ENCODE measurements at regions not wholly inside any gene's neighbourhood (a gene's known extent, or its start where the extent isn't known, plus 50 kb on each side); places are given as distances from the start of the nearest gene placed in this dataset.

DNA sequence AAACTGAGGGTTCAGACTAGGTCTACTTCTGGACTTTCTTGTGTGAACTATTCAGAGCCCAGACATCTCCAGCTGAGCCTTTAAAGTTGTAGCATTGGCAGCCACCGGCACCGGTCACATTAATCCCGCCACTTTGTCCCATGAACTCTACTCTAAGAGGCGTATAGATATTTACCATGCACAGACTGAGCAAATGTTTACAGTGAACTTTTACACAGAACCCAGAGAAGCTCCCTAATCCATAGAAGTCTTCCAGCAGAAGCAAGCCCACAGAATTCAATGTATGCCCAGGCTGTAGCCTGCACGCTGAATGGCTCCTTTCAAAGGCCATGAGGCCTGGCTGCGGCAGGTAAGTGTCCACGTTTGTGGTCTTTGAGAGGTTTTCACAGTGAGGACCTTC lies 466.9 kb downstream of the ENC1 start:
- H3K4me3 Mint-ChIP-seq: no peak overlapping the region
- Histone ChIP-seq H3K4me3 (ENCODE audit: low read length) (no peak overlapping the region), H3K36me3 (ENCODE audit: control insufficient read depth in 2 of 3, insufficient read depth in 3 of 3, low read length in 3 of 3) (no peaks in the 10 kb centered on the region), H3K9me3 (ENCODE audit: control insufficient read depth in 2 of 3, low read length in 3 of 3) (no peaks in the 10 kb centered on the region), H3K27ac (ENCODE audit: low read depth, low read length) (no peak overlapping the region), H3K4me1 (ENCODE audit: control insufficient read depth in 2 of 2, insufficient read depth in 2 of 2, low read length in 2 of 2) (no peaks in the 10 kb centered on the region), H3K27me3 (ENCODE audit: control insufficient read depth in 2 of 2, insufficient read depth in 2 of 2, low read length in 2 of 2) (no peaks in the 10 kb centered on the region)
- H3K27ac Mint-ChIP-seq: no peak overlapping the region
- no peaks in the 10 kb centered on the region for H3K9me3 Mint-ChIP-seq
- ATAC-seq (no peak), DNase-seq (no peak)
- H3K4me1 Mint-ChIP-seq: no peaks in the 10 kb centered on the region
- peaks cover 0 to 3% (median 0%) of the 10 kb centered on the region in 5 donors for H3K36me3 Mint-ChIP-seq
- intact Hi-C loops (cut with micrococcal nuclease): no loop called here
- CTCF ChIA-PET: no interaction called here
- POLR2A ChIA-PET: no interaction called here
- peaks cover 3 to 21% (median 20%) of the 10 kb centered on the region in 5 donors for H3K27me3 Mint-ChIP-seq

DNA sequence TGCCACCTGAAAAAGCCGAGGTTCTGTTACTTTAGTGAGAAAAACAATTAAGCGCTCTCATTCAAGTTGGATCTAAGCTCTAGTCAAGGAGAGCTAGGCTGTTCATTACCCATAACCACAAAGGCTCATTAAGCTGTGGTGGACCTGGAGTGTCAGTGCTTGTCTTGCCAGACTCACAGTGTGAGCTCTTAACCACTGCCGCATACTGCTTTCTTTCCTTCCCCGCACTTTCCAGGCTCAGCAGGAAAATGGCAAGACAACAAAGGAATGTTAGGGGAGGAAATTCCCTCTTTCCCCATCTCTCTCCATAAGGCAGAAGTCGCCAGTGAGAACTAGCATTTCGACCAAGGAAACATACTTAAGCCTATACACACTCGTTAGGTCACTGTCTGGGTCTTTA lies 467.3 kb downstream of the ENC1 start:
- H3K9me3 Mint-ChIP-seq: no peaks in the 10 kb centered on the region
- ChIA-PET CTCF (no interaction called here), POLR2A (no interaction called here)
- Histone ChIP-seq H3K36me3 (ENCODE audit: control insufficient read depth in 2 of 3, insufficient read depth in 3 of 3, low read length in 3 of 3) (no peaks in the 10 kb centered on the region), H3K4me3 (ENCODE audit: low read length) (no peak overlapping the region), H3K27me3 (ENCODE audit: control insufficient read depth in 2 of 2, insufficient read depth in 2 of 2, low read length in 2 of 2) (no peaks in the 10 kb centered on the region), H3K27ac (ENCODE audit: low read depth, low read length) (no peak overlapping the region), H3K9me3 (ENCODE audit: control insufficient read depth in 2 of 3, low read length in 3 of 3) (no peaks in the 10 kb centered on the region), H3K4me1 (ENCODE audit: control insufficient read depth in 2 of 2, insufficient read depth in 2 of 2, low read length in 2 of 2) (no peaks in the 10 kb centered on the region)
- peaks cover 3 to 25% (median 20%) of the 10 kb centered on the region in 5 donors for H3K27me3 Mint-ChIP-seq
- no peak overlapping the region for H3K4me3 Mint-ChIP-seq
- intact Hi-C loops (cut with micrococcal nuclease): no loop called here
- no peak for DNase-seq
- H3K36me3 Mint-ChIP-seq: peaks cover 0 to 3% (median 0%) of the 10 kb centered on the region in 5 donors
- H3K4me1 Mint-ChIP-seq: no peaks in the 10 kb centered on the region
- ATAC-seq: no peak
- no peak overlapping the region for H3K27ac Mint-ChIP-seq

DNA sequence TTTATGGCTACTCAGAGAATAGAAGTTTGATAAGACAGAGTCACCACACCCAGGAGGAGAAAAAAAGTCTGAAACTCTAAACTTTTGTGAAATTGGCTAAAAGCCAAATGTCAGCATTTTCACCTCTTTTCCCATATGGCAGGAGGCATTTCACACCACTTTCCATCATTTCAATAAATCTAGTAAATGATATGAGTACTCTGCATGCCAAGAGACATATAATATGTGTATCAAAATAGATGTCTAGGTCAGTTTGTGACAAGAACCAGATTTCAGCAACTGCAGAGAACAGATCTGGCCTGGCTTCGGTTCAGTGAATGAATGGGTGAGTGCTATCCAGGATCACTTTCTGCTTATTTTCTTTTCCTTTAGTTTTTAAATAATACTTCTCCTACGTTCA lies 470.8 kb downstream of the ENC1 start:
- Histone ChIP-seq H3K36me3 (ENCODE audit: control insufficient read depth in 2 of 3, insufficient read depth in 3 of 3, low read length in 3 of 3) (no peaks in the 10 kb centered on the region), H3K27me3 (ENCODE audit: control insufficient read depth in 2 of 2, insufficient read depth in 2 of 2, low read length in 2 of 2) (no peaks in the 10 kb centered on the region), H3K9me3 (ENCODE audit: control insufficient read depth in 2 of 3, low read length in 3 of 3) (no peaks in the 10 kb centered on the region), H3K4me3 (ENCODE audit: low read length) (no peak overlapping the region), H3K27ac (ENCODE audit: low read depth, low read length) (no peak overlapping the region), H3K4me1 (ENCODE audit: control insufficient read depth in 2 of 2, insufficient read depth in 2 of 2, low read length in 2 of 2) (no peaks in the 10 kb centered on the region)
- no peaks in the 10 kb centered on the region for H3K4me1 Mint-ChIP-seq
- H3K27me3 Mint-ChIP-seq: peaks cover 2 to 15% (median 9%) of the 10 kb centered on the region in 5 donors
- intact Hi-C loops (cut with micrococcal nuclease): no loop called here
- no peak overlapping the region for H3K27ac Mint-ChIP-seq
- ATAC-seq (no peak), DNase-seq (no peak)
- ChIA-PET POLR2A (no interaction called here), CTCF (no interaction called here)
- H3K9me3 Mint-ChIP-seq: no peaks in the 10 kb centered on the region
- H3K4me3 Mint-ChIP-seq: no peak overlapping the region
- peaks cover 0 to 3% (median 0%) of the 10 kb centered on the region in 5 donors for H3K36me3 Mint-ChIP-seq

DNA sequence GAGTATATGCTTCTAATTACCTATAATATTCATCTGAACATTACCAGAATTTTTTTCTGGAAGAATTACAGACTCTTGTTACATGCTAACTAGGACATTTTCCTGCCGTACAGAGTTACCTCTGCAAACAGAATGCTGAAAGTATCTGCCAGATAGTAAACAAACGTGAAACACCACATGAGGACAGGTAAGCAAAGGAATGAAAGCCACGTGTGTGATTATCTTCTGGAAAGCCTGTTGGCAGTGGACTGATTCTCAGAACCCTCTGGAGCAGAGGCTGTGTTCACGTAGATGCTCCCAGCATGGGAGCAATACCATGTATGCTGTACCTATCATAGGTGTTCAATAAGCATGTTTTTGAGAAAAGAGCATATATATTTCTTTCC lies 472.6 kb downstream of the ENC1 start:
- Mint-ChIP-seq H3K36me3 (peaks cover 0 to 3% (median 0%) of the 10 kb centered on the region in 5 donors), H3K4me1 (no peaks in the 10 kb centered on the region), H3K27ac (no peak overlapping the region), H3K27me3 (peaks cover 2 to 14% (median 6%) of the 10 kb centered on the region in 5 donors), H3K4me3 (no peak overlapping the region), H3K9me3 (no peaks in the 10 kb centered on the region)
- intact Hi-C loops (cut with micrococcal nuclease): no loop called here
- ChIA-PET CTCF (no interaction called here), POLR2A (no interaction called here)
- Histone ChIP-seq H3K9me3 (ENCODE audit: control insufficient read depth in 2 of 3, low read length in 3 of 3) (no peaks in the 10 kb centered on the region), H3K4me3 (ENCODE audit: low read length) (no peak overlapping the region), H3K4me1 (ENCODE audit: control insufficient read depth in 2 of 2, insufficient read depth in 2 of 2, low read length in 2 of 2) (no peaks in the 10 kb centered on the region), H3K36me3 (ENCODE audit: control insufficient read depth in 2 of 3, insufficient read depth in 3 of 3, low read length in 3 of 3) (no peaks in the 10 kb centered on the region), H3K27me3 (ENCODE audit: control insufficient read depth in 2 of 2, insufficient read depth in 2 of 2, low read length in 2 of 2) (no peaks in the 10 kb centered on the region), H3K27ac (ENCODE audit: low read depth, low read length) (no peak overlapping the region)
- ATAC-seq: no peak
- no peak for DNase-seq

DNA sequence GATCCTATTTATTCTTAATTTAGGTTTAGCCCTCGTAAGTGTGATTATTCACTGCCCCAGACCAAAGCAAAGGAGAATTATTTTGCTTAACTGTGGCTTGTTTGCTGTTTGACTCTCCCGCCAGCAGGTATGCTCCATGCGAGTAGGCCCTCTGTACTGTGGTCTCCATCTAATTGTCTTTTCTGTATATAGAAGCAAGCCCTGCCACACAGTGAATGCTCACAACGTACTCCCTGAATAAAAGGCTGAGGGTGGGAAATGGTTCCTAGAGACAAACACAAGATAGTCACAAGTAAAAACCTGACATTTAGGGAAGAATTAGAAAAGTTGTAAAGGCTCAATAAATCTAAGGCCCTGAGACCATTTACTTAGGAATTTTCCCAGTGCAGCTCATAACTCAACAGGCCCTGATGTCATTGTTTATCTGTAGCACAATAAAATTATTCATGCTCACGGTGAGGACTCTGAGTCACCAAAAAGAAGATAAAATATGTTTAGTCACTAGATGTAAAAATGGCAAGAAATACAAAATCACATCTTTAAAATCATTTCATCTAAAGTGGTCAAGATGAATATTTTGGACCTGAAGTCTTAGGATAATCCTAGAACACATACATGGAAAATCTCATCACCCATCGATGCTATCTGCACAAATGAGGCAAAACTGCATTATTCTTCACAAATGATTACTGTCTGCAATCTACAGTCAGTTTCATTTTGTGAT lies 473.2 kb downstream of the ENC1 start:
- Histone ChIP-seq H3K9me3 (ENCODE audit: control insufficient read depth in 2 of 3, low read length in 3 of 3) (no peaks in the 10 kb centered on the region), H3K4me3 (ENCODE audit: low read length) (no peak overlapping the region), H3K27ac (ENCODE audit: low read depth, low read length) (no peak overlapping the region), H3K36me3 (ENCODE audit: control insufficient read depth in 2 of 3, insufficient read depth in 3 of 3, low read length in 3 of 3) (no peaks in the 10 kb centered on the region), H3K27me3 (ENCODE audit: control insufficient read depth in 2 of 2, insufficient read depth in 2 of 2, low read length in 2 of 2) (no peaks in the 10 kb centered on the region), H3K4me1 (ENCODE audit: control insufficient read depth in 2 of 2, insufficient read depth in 2 of 2, low read length in 2 of 2) (no peaks in the 10 kb centered on the region)
- H3K27ac Mint-ChIP-seq: no peak overlapping the region
- H3K4me3 Mint-ChIP-seq: no peak overlapping the region
- no peaks in the 10 kb centered on the region for H3K9me3 Mint-ChIP-seq
- ATAC-seq (no peak), DNase-seq (no peak)
- H3K4me1 Mint-ChIP-seq: no peaks in the 10 kb centered on the region
- intact Hi-C loops (cut with micrococcal nuclease): no loop called here
- CTCF ChIA-PET: no interaction called here
- peaks cover 1 to 14% (median 4%) of the 10 kb centered on the region in 5 donors for H3K27me3 Mint-ChIP-seq
- POLR2A ChIA-PET: no interaction called here
- peaks cover 0 to 3% (median 0%) of the 10 kb centered on the region in 5 donors for H3K36me3 Mint-ChIP-seq

DNA sequence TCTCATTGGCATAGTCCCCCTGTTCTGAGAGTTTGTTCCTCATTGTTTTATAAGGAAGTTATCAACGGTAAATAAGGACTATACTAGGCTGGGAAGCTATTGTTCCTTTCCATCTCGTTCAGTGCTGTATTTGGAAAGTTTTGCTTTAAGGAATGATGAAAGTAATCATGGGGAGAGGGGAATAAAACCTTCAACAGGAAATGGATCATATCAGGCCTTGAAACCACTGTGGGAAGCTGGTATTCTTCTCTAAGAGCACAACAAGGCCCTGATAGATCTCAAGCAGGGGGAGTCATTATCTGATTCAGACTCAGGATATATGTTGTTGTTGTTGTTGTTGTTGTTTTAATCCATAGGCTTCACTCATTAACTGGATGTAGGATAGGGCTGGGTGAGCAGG lies 474.5 kb downstream of the ENC1 start:
- no peaks in the 10 kb centered on the region for H3K27me3 ChIP-seq (ENCODE audit: control insufficient read depth in 2 of 2, insufficient read depth in 2 of 2, low read length in 2 of 2)
- no peak overlapping the region for H3K4me3 ChIP-seq (ENCODE audit: low read length)
- no peak overlapping the region for H3K27ac Mint-ChIP-seq
- peaks cover 0 to 14% (median 4%) of the 10 kb centered on the region in 5 donors for H3K27me3 Mint-ChIP-seq
- H3K9me3 ChIP-seq (ENCODE audit: control insufficient read depth in 2 of 3, low read length in 3 of 3): no peaks in the 10 kb centered on the region
- H3K4me1 ChIP-seq (ENCODE audit: control insufficient read depth in 2 of 2, insufficient read depth in 2 of 2, low read length in 2 of 2): no peaks in the 10 kb centered on the region
- ChIA-PET CTCF (no interaction called here), POLR2A (no interaction called here)
- no peak for ATAC-seq
- peaks cover 0 to 3% (median 0%) of the 10 kb centered on the region in 5 donors for H3K36me3 Mint-ChIP-seq
- H3K9me3 Mint-ChIP-seq: no peaks in the 10 kb centered on the region
- H3K27ac ChIP-seq (ENCODE audit: low read depth, low read length): no peak overlapping the region
- no peak overlapping the region for H3K4me3 Mint-ChIP-seq
- intact Hi-C loops (cut with micrococcal nuclease): no loop called here
- no peaks in the 10 kb centered on the region for H3K4me1 Mint-ChIP-seq
- H3K36me3 ChIP-seq (ENCODE audit: control insufficient read depth in 2 of 3, insufficient read depth in 3 of 3, low read length in 3 of 3): no peaks in the 10 kb centered on the region
- no peak for DNase-seq

DNA sequence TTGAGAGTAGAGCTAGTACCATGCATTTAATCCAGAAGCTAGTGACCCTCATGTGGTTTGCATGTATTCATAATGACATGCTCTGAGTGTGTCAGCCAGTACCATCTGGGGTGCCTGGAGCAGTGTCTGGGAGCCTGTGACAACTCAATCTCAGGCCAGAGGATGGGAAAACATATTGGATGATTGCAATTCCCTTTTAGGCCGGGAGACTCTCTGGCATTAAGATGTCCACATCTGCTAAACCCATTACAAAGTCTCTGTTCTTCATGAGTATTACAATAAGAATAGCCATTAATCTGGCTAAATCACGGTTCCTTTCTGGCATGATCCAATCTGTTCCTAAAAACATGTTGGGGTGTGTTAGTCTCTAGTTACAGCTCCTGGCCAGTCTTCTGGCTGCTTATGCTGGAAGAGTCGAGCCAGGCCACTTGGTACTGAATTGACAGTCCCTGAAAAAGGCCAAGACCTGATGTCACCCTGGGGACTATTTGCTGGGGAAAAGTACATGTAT lies 475.7 kb downstream of the ENC1 start:
- Mint-ChIP-seq H3K9me3 (no peaks in the 10 kb centered on the region), H3K36me3 (no peaks in the 10 kb centered on the region), H3K4me1 (no peaks in the 10 kb centered on the region), H3K27me3 (peaks cover 0 to 14% (median 6%) of the 10 kb centered on the region in 5 donors), H3K27ac (no peak overlapping the region), H3K4me3 (no peak overlapping the region)
- DNase-seq: no peak
- CTCF ChIA-PET: no interaction called here
- Histone ChIP-seq H3K27me3 (ENCODE audit: control insufficient read depth in 2 of 2, insufficient read depth in 2 of 2, low read length in 2 of 2) (no peaks in the 10 kb centered on the region), H3K4me1 (ENCODE audit: control insufficient read depth in 2 of 2, insufficient read depth in 2 of 2, low read length in 2 of 2) (no peaks in the 10 kb centered on the region), H3K9me3 (ENCODE audit: control insufficient read depth in 2 of 3, low read length in 3 of 3) (no peaks in the 10 kb centered on the region), H3K36me3 (ENCODE audit: control insufficient read depth in 2 of 3, insufficient read depth in 3 of 3, low read length in 3 of 3) (no peaks in the 10 kb centered on the region), H3K4me3 (ENCODE audit: low read length) (no peak overlapping the region), H3K27ac (ENCODE audit: low read depth, low read length) (no peak overlapping the region)
- no peak for ATAC-seq
- intact Hi-C loops (cut with micrococcal nuclease): no loop called here
- POLR2A ChIA-PET: no interaction called here
